Activated T-helper 17 cell treated with anti-CD3 and anti-CD28 coated beads, Interleukin-2, amount 50 U/mL, for 72 hours (primary cell): ENCODE measurements at regions not wholly inside any gene's neighbourhood (a gene's known extent, or its start where the extent isn't known, plus 50 kb on each side); places are given as distances from the start of the nearest gene placed in this dataset.
"Not testable (repeated sequence)": the region's sequence is repeated elsewhere in the genome, so short reads cannot be mapped to it uniquely, and the experiment has no call there.

Experiments
- ATAC-seq: fragments of 150-1000 bp; cut with Tn5 transposase; replicated peaks from 2 replicates; pipeline ENCODE4 v1.10.0; 2021; ENCODE audit warnings: mild to moderate bottlenecking, moderate library complexity
- H3K27ac Mint-ChIP-seq: one replicate; pipeline ENCODE4 v1.8.0; 2022; ENCODE audit warnings: mixed read lengths
- H3K27me3 Mint-ChIP-seq: one replicate; pipeline ENCODE4 v1.8.0; 2022; ENCODE audit warnings: mixed read lengths
- H3K36me3 Mint-ChIP-seq: one replicate; pipeline ENCODE4 v1.8.0; 2022; ENCODE audit warnings: low read depth, mild to moderate bottlenecking, mixed read lengths
- H3K4me1 Mint-ChIP-seq: one replicate; pipeline ENCODE4 v1.8.0; 2022; ENCODE audit warnings: mixed read lengths
- H3K4me3 Mint-ChIP-seq: one replicate; pipeline ENCODE4 v1.8.0; 2022; ENCODE audit warnings: mild to moderate bottlenecking, mixed read lengths
- H3K9me3 Mint-ChIP-seq: one replicate; pipeline ENCODE4 v1.8.0; 2022; ENCODE audit warnings: mixed read lengths

- H3K9me3 Mint-ChIP-seq: peaks cover 5% of the 10 kb centered on the region
- H3K4me1 Mint-ChIP-seq: no peaks in the 10 kb centered on the region
- H3K27ac Mint-ChIP-seq: no peak overlapping the region
- H3K4me3 Mint-ChIP-seq: no peak overlapping the region
- no peaks in the 10 kb centered on the region for H3K27me3 Mint-ChIP-seq
- no peak for ATAC-seq
- H3K36me3 Mint-ChIP-seq: no peaks in the 10 kb centered on the region
Observed at GRCh38 chr13:21291840-21292239, 115.4 kb downstream of the MRPL57 start.

- not testable (repeated sequence) for H3K27me3 Mint-ChIP-seq, H3K9me3 Mint-ChIP-seq, H3K36me3 Mint-ChIP-seq
- Mint-ChIP-seq H3K4me1 (peaks cover 16% of the 10 kb centered on the region), H3K27ac (peak overlapping the region; percentile 91), H3K4me3 (peak overlapping the region; percentile 90)
- peak; percentile 44 for ATAC-seq
Observed at GRCh38 chr13:21296991-21297390, 120.5 kb downstream of the MRPL57 start.

GRCh38 chr13:21297447-21297846 is 121.0 kb downstream of the MRPL57 start:
- Mint-ChIP-seq H3K4me1 (peaks cover 18% of the 10 kb centered on the region), H3K27ac (peak overlapping the region; percentile 91), H3K9me3 (no peaks in the 10 kb centered on the region), H3K36me3 (no peaks in the 10 kb centered on the region), H3K4me3 (peak overlapping the region; percentile 90), H3K27me3 (no peaks in the 10 kb centered on the region)
- no peak for ATAC-seq

GRCh38 chr13:21297914-21298831 is 121.7 kb downstream of the MRPL57 start:
- Mint-ChIP-seq H3K9me3 (no peaks in the 10 kb centered on the region), H3K27me3 (no peaks in the 10 kb centered on the region)
- peak; percentile 94 for ATAC-seq

GRCh38 chr13:21304256-21304655 is 127.8 kb downstream of the MRPL57 start:
- peaks cover 7% of the 10 kb centered on the region for H3K4me1 Mint-ChIP-seq
- peak overlapping the region; percentile 8 for H3K4me3 Mint-ChIP-seq
- no peak overlapping the region for H3K27ac Mint-ChIP-seq
- no peaks in the 10 kb centered on the region for H3K36me3 Mint-ChIP-seq
- H3K9me3 Mint-ChIP-seq: no peaks in the 10 kb centered on the region
- H3K27me3 Mint-ChIP-seq: no peaks in the 10 kb centered on the region
- peak; percentile 78 for ATAC-seq

More at GRCh38 chr13:21297914-21298831, 121.7 kb downstream of the MRPL57 start:
- Mint-ChIP-seq H3K4me1 (peaks cover 20% of the 10 kb centered on the region), H3K4me3 (peak overlapping the region; percentile 90), H3K27ac (peak overlapping the region; percentile 91), H3K36me3 (no peaks in the 10 kb centered on the region)

- not testable (repeated sequence) for ATAC-seq, H3K4me3 Mint-ChIP-seq, H3K27me3 Mint-ChIP-seq, H3K27ac Mint-ChIP-seq, H3K9me3 Mint-ChIP-seq, H3K4me1 Mint-ChIP-seq, H3K36me3 Mint-ChIP-seq
Observed at GRCh38 chr13:21306300-21307073, 130.0 kb downstream of the MRPL57 start.

GRCh38 chr13:21307158-21307557 is 130.7 kb downstream of the MRPL57 start:
- not testable (repeated sequence) for H3K36me3 Mint-ChIP-seq, H3K27ac Mint-ChIP-seq, H3K4me3 Mint-ChIP-seq, ATAC-seq, H3K9me3 Mint-ChIP-seq, H3K27me3 Mint-ChIP-seq, H3K4me1 Mint-ChIP-seq

GRCh38 chr13:21308906-21309305 is 132.4 kb downstream of the MRPL57 start:
- Mint-ChIP-seq H3K27ac (no peak overlapping the region), H3K4me3 (no peak overlapping the region), H3K4me1 (no peaks in the 10 kb centered on the region), H3K36me3 (no peaks in the 10 kb centered on the region), H3K27me3 (no peaks in the 10 kb centered on the region), H3K9me3 (no peaks in the 10 kb centered on the region)
- ATAC-seq: no peak

- H3K27ac Mint-ChIP-seq: no peak overlapping the region
- H3K9me3 Mint-ChIP-seq: no peaks in the 10 kb centered on the region
- no peak for ATAC-seq
- H3K36me3 Mint-ChIP-seq: no peaks in the 10 kb centered on the region
- H3K4me3 Mint-ChIP-seq: no peak overlapping the region
- no peaks in the 10 kb centered on the region for H3K4me1 Mint-ChIP-seq
- H3K27me3 Mint-ChIP-seq: no peaks in the 10 kb centered on the region
Observed at GRCh38 chr13:21309542-21310172, 133.2 kb downstream of the MRPL57 start.

- Mint-ChIP-seq H3K9me3 (no peaks in the 10 kb centered on the region), H3K27ac (peak overlapping the region; percentile 3), H3K36me3 (no peaks in the 10 kb centered on the region), H3K27me3 (no peaks in the 10 kb centered on the region), H3K4me1 (no peaks in the 10 kb centered on the region), H3K4me3 (no peak overlapping the region)
- peak; percentile 70 for ATAC-seq
Observed at GRCh38 chr13:21310220-21310619, 133.8 kb downstream of the MRPL57 start.

GRCh38 chr13:21314976-21315375 is 138.5 kb downstream of the MRPL57 start:
- H3K27ac Mint-ChIP-seq, H3K4me1 Mint-ChIP-seq, H3K27me3 Mint-ChIP-seq, H3K36me3 Mint-ChIP-seq, H3K9me3 Mint-ChIP-seq, H3K4me3 Mint-ChIP-seq: not testable (repeated sequence)
- ATAC-seq: peak; percentile 49

- H3K9me3 Mint-ChIP-seq: no peaks in the 10 kb centered on the region
- no peak overlapping the region for H3K4me3 Mint-ChIP-seq
- ATAC-seq: peak; percentile 65
- peak overlapping the region; percentile 31 for H3K27ac Mint-ChIP-seq
- H3K36me3 Mint-ChIP-seq: no peaks in the 10 kb centered on the region
- no peaks in the 10 kb centered on the region for H3K27me3 Mint-ChIP-seq
- H3K4me1 Mint-ChIP-seq: peaks cover 6% of the 10 kb centered on the region
Observed at GRCh38 chr13:21316376-21316775, 139.9 kb downstream of the MRPL57 start.

GRCh38 chr13:21318891-21319532 is 140.1 kb downstream of the ZDHHC20 start:
- no peak overlapping the region for H3K27ac Mint-ChIP-seq
- H3K4me3 Mint-ChIP-seq: no peak overlapping the region
- H3K36me3 Mint-ChIP-seq: no peaks in the 10 kb centered on the region
- no peaks in the 10 kb centered on the region for H3K27me3 Mint-ChIP-seq
- ATAC-seq: no peak
- no peaks in the 10 kb centered on the region for H3K9me3 Mint-ChIP-seq
- H3K4me1 Mint-ChIP-seq: peaks cover 6% of the 10 kb centered on the region
